HFFc6 (cell line): ENCODE measurements at regions not wholly inside any gene's neighbourhood (a gene's known extent, or its start where the extent isn't known, plus 50 kb on each side); places are given as distances from the start of the nearest gene placed in this dataset.

Experiments used
- DNase-seq: peaks from one replicate; pipeline ENCODE4 v3.0.0-alpha.2; 2018
- H3K27ac Mint-ChIP-seq: 2 replicates; pipeline ENCODE4 v1.8.0; 2020; ENCODE audit warnings: mild to moderate bottlenecking, mixed read lengths
- H3K27me3 Mint-ChIP-seq: 2 replicates; pipeline ENCODE4 v1.8.0; 2021; ENCODE audit warnings: mild to moderate bottlenecking, moderate library complexity, mixed read lengths; ENCODE audit not compliant: insufficient read depth
- H3K36me3 Mint-ChIP-seq: 2 replicates; pipeline ENCODE4 v1.8.0; 2021; ENCODE audit warnings: low read depth, mixed read lengths
- H3K4me1 Mint-ChIP-seq: 2 replicates; pipeline ENCODE4 v1.8.0; 2020; ENCODE audit warnings: low read depth, mixed read lengths
- H3K4me3 Mint-ChIP-seq: 2 replicates; pipeline ENCODE4 v1.8.0; 2020; ENCODE audit warnings: mild to moderate bottlenecking, moderate library complexity, mixed read lengths
- H3K9me3 Mint-ChIP-seq: 2 replicates; pipeline ENCODE4 v1.8.0; 2020; ENCODE audit warnings: mild to moderate bottlenecking, mixed read lengths
- TF ChIP-seq, protein P1 (sequence below): fragments of 200-600 bp; sonication (generic); IDR thresholded peaks from 2 replicates; pipeline ENCODE4 v1.5.0; 2021; ENCODE audit warnings: antibody characterized with exemption, mild to moderate bottlenecking

DNA sequence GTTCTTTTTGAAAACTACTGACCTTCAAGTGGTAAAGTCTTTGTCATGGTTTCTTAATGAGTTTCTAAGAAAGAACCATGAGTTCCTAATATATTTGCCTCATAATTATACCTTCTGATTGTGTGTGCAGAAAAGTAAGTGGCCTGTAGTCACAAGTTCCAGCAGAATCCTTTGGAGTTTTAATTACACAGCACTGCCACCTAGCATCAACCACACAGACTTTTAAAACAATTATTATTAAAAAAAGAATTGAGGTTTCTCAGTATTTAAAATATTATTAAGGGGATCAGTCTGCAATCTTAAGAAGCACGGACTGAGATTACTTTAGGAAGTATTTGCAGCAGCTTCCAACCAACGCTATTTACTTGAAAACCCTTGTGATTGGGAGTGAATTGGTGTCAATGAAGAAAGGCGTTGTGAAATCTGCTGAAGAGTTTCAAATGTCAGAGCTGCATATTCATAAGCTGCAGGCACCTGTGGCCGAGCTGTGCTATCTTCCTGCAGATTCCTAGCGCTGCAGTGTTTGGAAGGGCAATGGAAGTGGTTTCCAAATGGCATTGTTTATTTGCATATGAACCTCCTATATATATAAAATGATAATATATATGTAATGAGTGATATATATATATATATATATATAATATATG is 1074.2 kb upstream of the WWC1 start:
- Mint-ChIP-seq H3K27me3 (no peaks in the 10 kb centered on the region), H3K9me3 (peaks cover 5% of the 10 kb centered on the region; the same call in 1 of the 2 replicates)

GRCh38 chr5:167219298-167219697 is 1072.1 kb upstream of the WWC1 start:
- Mint-ChIP-seq H3K36me3 (no peaks in the 10 kb centered on the region), H3K27ac (no peak overlapping the region), H3K27me3 (no peaks in the 10 kb centered on the region), H3K4me3 (no peak overlapping the region), H3K4me1 (no peaks in the 10 kb centered on the region), H3K9me3 (peaks cover 11% of the 10 kb centered on the region; the same call in 1 of the 2 replicates)
- DNase-seq = no peak
- TF ChIP-seq, protein P1, sequence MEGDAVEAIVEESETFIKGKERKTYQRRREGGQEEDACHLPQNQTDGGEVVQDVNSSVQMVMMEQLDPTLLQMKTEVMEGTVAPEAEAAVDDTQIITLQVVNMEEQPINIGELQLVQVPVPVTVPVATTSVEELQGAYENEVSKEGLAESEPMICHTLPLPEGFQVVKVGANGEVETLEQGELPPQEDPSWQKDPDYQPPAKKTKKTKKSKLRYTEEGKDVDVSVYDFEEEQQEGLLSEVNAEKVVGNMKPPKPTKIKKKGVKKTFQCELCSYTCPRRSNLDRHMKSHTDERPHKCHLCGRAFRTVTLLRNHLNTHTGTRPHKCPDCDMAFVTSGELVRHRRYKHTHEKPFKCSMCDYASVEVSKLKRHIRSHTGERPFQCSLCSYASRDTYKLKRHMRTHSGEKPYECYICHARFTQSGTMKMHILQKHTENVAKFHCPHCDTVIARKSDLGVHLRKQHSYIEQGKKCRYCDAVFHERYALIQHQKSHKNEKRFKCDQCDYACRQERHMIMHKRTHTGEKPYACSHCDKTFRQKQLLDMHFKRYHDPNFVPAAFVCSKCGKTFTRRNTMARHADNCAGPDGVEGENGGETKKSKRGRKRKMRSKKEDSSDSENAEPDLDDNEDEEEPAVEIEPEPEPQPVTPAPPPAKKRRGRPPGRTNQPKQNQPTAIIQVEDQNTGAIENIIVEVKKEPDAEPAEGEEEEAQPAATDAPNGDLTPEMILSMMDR = no peak

More for the DNA sequence above, 1074.2 kb upstream of the WWC1 start:
- TF ChIP-seq, protein P1 = no peak
- H3K27ac Mint-ChIP-seq = no peak overlapping the region
- DNase-seq = no peak
- H3K36me3 Mint-ChIP-seq = no peaks in the 10 kb centered on the region
- no peaks in the 10 kb centered on the region for H3K4me1 Mint-ChIP-seq
- no peak overlapping the region for H3K4me3 Mint-ChIP-seq

DNA sequence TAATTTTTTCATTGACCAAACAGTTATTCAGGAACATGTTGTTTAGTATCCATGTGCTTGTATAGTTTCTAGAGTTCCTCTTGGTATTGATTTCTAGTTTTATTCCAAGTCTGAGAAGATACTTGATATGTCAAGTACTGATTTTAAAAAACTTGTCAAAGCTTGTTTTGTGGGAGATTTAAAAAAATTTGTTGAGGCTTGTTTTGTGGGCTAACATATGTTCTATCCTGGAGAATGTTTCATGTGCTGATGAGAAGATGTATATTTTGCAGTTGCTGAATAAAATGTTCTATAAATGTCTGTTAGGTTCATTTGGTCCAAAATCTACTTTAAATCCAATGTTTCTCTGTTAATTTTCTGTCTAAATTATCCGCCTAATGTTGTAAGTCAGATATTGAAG is 1065.1 kb upstream of the WWC1 start:
- TF ChIP-seq, protein P1 = no peak
- peaks cover 43% of the 10 kb centered on the region for H3K9me3 Mint-ChIP-seq
- H3K27ac Mint-ChIP-seq = no peak overlapping the region
- H3K36me3 Mint-ChIP-seq = no peaks in the 10 kb centered on the region
- DNase-seq = no peak
- no peaks in the 10 kb centered on the region for H3K27me3 Mint-ChIP-seq
- H3K4me1 Mint-ChIP-seq = no peaks in the 10 kb centered on the region
- H3K4me3 Mint-ChIP-seq = no peak overlapping the region

DNA sequence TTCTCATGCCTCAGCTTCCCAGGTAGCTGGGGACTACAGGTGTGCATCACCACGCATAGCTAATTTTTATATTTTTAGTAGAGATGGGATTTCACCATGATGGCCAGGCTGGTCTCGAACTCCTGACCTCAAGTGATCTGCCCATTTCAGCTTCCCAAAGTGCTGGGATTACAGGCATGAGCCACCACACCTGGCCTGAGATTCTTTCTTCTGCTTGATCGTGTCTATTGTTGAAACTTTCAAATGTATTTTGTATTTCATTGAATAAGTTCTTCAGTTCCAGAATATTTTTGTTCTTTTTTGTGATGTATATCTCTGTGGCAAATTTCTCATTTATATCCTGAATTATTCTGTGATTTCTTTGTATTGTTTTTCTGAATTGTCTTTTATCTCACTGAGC is 1063.3 kb upstream of the WWC1 start:
- Mint-ChIP-seq H3K4me1 (no peaks in the 10 kb centered on the region), H3K4me3 (no peak overlapping the region), H3K9me3 (peaks cover 45% of the 10 kb centered on the region), H3K36me3 (no peaks in the 10 kb centered on the region), H3K27me3 (no peaks in the 10 kb centered on the region), H3K27ac (no peak overlapping the region)
- DNase-seq = no peak
- TF ChIP-seq, protein P1 = no peak

DNA sequence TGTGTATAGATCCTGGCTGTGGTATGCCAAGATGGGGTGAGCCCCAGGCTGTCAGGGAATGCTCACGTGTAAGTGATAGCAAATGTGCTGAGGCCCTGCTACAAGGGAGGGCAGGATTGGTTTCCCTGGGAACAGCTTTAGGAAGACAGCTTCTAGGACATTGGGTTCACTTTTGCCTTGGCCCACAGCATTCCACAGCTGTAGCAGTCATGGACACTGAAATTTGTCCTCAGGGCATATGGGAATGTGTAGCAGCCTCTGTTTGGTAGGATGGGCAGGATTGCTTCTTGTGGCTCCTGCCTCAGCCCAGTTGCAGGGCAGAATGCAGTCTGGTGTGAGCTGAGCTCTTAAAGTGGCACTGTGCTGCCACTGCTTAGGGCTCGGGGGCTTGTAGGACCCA is 1061.7 kb upstream of the WWC1 start:
- no peaks in the 10 kb centered on the region for H3K4me1 Mint-ChIP-seq
- H3K9me3 Mint-ChIP-seq = peaks cover 41% of the 10 kb centered on the region
- no peak overlapping the region for H3K4me3 Mint-ChIP-seq
- TF ChIP-seq, protein P1 = no peak
- DNase-seq = no peak
- no peaks in the 10 kb centered on the region for H3K36me3 Mint-ChIP-seq
- H3K27me3 Mint-ChIP-seq = no peaks in the 10 kb centered on the region
- no peak overlapping the region for H3K27ac Mint-ChIP-seq
